PC-9 (cell line): ENCODE measurements at regions not wholly inside any gene's neighbourhood (a gene's known extent, or its start where the extent isn't known, plus 50 kb on each side); places are given as distances from the start of the nearest gene placed in this dataset.

ENCODE experiments used
- CTCF ChIP-seq: fragments of 200-600 bp; sonication (generic); conservative IDR thresholded peaks from 2 replicates; pipeline ENCODE4 v1.6.1; 2017; ENCODE audit warnings: mixed run types, antibody characterized with exemption, mild to moderate bottlenecking, moderate library complexity
- EZH2 ChIP-seq: fragments of 200-600 bp; sonication (generic); IDR thresholded peaks from 2 replicates; pipeline ENCODE4 v1.8.0; 2017; ENCODE audit warnings: antibody characterized with exemption, low read depth

- no peak for TF ChIP-seq CTCF
- no peak for TF ChIP-seq EZH2
Observed at GRCh38 chr6:21949211-21949801, 347.5 kb downstream of the PRL start.
